Vagina (tissue), 2 donors: ENCODE measurements at regions not wholly inside any gene's neighbourhood (a gene's known extent, or its start where the extent isn't known, plus 50 kb on each side); places are given as distances from the start of the nearest gene placed in this dataset.

Experiments used
- POLR2A ChIP-seq, 2 donors: fragments of 450-650 bp; IDR thresholded peaks; one replicate each; pipeline ENCODE4 v1.6.1; 2017; ENCODE audit warnings: antibody characterized with exemption in 2 of 2, mild to moderate bottlenecking in 2 of 2, moderate library complexity in 2 of 2
- POLR2AphosphoS5 ChIP-seq, 2 donors: sonication (generic); formaldehyde crosslinking; IDR thresholded peaks; one replicate each; pipeline ENCODE4 v1.9.0; 2017; ENCODE audit warnings: antibody characterized with exemption in 2 of 2, mild to moderate bottlenecking in 2 of 2, low read depth in 1 of 2; ENCODE audit not compliant: insufficient read depth in 1 of 2
- TF ChIP-seq, protein P1 (sequence below), 3 experiments: fragments of 450-650 bp in 2 of 3; fragments of 200-600 bp in 1 of 3; sonication (generic) in 1 of 3; IDR thresholded peaks; one replicate each; pipeline ENCODE4 v1.5.1; 2017 to 2019; ENCODE audit warnings: antibody characterized with exemption in 3 of 3, mild to moderate bottlenecking in 2 of 3, moderate library complexity in 2 of 3

DNA sequence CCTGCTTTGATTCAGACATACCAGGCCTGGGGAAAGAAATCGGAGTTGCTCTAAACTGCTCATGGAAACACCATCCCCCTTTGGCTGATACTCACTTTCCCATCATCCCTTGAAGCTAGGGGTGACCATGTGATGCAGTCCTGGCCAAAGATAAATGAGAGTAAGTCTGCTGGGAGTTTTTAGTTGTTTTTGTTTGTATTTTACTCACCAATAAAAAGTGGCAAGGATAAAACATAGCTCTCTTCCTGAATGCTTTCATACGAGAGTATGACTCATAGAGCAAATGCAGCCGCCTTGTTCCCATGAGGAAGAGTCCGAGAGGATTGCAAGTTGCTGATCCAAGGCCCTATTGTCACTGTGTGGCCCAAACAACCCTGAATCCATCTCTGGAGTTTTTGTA, 126.4 kb upstream of the TMEM132C start:
- TF ChIP-seq POLR2A (IDR thresholded peaks at IDR 0.05): no peak
- TF ChIP-seq, protein P1, sequence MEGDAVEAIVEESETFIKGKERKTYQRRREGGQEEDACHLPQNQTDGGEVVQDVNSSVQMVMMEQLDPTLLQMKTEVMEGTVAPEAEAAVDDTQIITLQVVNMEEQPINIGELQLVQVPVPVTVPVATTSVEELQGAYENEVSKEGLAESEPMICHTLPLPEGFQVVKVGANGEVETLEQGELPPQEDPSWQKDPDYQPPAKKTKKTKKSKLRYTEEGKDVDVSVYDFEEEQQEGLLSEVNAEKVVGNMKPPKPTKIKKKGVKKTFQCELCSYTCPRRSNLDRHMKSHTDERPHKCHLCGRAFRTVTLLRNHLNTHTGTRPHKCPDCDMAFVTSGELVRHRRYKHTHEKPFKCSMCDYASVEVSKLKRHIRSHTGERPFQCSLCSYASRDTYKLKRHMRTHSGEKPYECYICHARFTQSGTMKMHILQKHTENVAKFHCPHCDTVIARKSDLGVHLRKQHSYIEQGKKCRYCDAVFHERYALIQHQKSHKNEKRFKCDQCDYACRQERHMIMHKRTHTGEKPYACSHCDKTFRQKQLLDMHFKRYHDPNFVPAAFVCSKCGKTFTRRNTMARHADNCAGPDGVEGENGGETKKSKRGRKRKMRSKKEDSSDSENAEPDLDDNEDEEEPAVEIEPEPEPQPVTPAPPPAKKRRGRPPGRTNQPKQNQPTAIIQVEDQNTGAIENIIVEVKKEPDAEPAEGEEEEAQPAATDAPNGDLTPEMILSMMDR (IDR thresholded peaks at IDR 0.05): no peak
- no peak for TF ChIP-seq POLR2AphosphoS5 (IDR thresholded peaks at IDR 0.05; ENCODE audit: insufficient read depth in 1 of 2, low read depth in 1 of 2)
